OCI-LY7 (cell line): ENCODE measurements at regions not wholly inside any gene's neighbourhood (a gene's known extent, or its start where the extent isn't known, plus 50 kb on each side); places are given as distances from the start of the nearest gene placed in this dataset.

Source experiments
- BruUV-seq: library from RNA; stranded (reverse); fragments of 400-500 nt; replicated peaks from 2 replicates; lab custom pipeline; 2021; lab: Mats Ljungman, UMichigan
- CTCF ChIA-PET: fragments of 300-600 bp; sonication (Branson Sonifier 250); formaldehyde crosslinking; loops from one replicate; lab custom pipeline; 2022; ENCODE audit warnings: antibody characterized with exemption; ENCODE audit not compliant: unreplicated experiment; lab: Charles Lee
- POLR2A ChIA-PET: fragments of 300-600 bp; sonication (Branson Sonifier 250); formaldehyde crosslinking; loops from one replicate; lab custom pipeline; 2022; ENCODE audit warnings: antibody characterized with exemption; lab: Charles Lee
- DNase-seq: peaks from one replicate; pipeline ENCODE4 v3.0.0-alpha.2; 2015; ENCODE audit warnings: low spot score
- H2AFZ ChIP-seq: fragments of 200-600 bp; sonication (generic), shearing (Covaris generic); 2 replicates; pipeline ENCODE4 v1.6.1; 2014; ENCODE audit warnings: mild to moderate bottlenecking, antibody characterized with exemption, low read length, moderate library complexity
- H3K27ac ChIP-seq: fragments of 200-600 bp; sonication (generic); 2 replicates; pipeline ENCODE4 v1.5.1; 2014; ENCODE audit warnings: mixed run types, low read depth, mild to moderate bottlenecking, moderate library complexity, low read length, inconsistent platforms; ENCODE audit not compliant: poor library complexity, severe bottlenecking
- H3K36me3 ChIP-seq: fragments of 200-600 bp; sonication (generic); 2 replicates; pipeline ENCODE4 v1.6.1; 2014; ENCODE audit warnings: mild to moderate bottlenecking, antibody characterized with exemption, low read length, moderate library complexity, mixed read lengths; ENCODE audit not compliant: insufficient read depth
- H3K4me1 ChIP-seq: fragments of 200-600 bp; sonication (generic); 2 replicates; pipeline ENCODE4 v1.5.1; 2014; ENCODE audit warnings: mild to moderate bottlenecking, low read length; ENCODE audit not compliant: insufficient read depth, poor library complexity, severe bottlenecking
- H3K4me2 ChIP-seq: fragments of 200-600 bp; sonication (generic); 2 replicates; pipeline ENCODE4 v1.6.1; 2014; ENCODE audit warnings: mild to moderate bottlenecking, low read length
- H3K4me3 ChIP-seq: fragments of 200-600 bp; sonication (generic); 2 replicates; pipeline ENCODE4 v1.5.1; 2014; ENCODE audit warnings: mild to moderate bottlenecking, low read depth, low read length; ENCODE audit not compliant: poor library complexity, severe bottlenecking
- H3K79me2 ChIP-seq: fragments of 200-600 bp; sonication (generic); 2 replicates; pipeline ENCODE4 v1.6.1; 2016; ENCODE audit warnings: low read depth, mild to moderate bottlenecking, low read length, moderate library complexity, mixed read lengths; ENCODE audit not compliant: insufficient read depth
- H3K9me2 ChIP-seq: fragments of 200-600 bp; sonication (generic); 2 replicates; pipeline ENCODE4 v1.6.1; 2016; ENCODE audit warnings: mild to moderate bottlenecking, low read length, mixed read lengths; ENCODE audit not compliant: insufficient read depth
- H3K9me3 ChIP-seq: fragments of 200-600 bp; sonication (generic); 2 replicates; pipeline ENCODE4 v1.6.1; 2014; ENCODE audit warnings: mild to moderate bottlenecking, mixed run types, low read length, mixed read lengths
- H4K20me1 ChIP-seq: fragments of 200-600 bp; sonication (generic); 2 replicates; pipeline ENCODE4 v1.6.1; 2014; ENCODE audit warnings: mild to moderate bottlenecking, antibody characterized with exemption, low read length, moderate library complexity, mixed read lengths; ENCODE audit not compliant: insufficient read depth
- EZH2phosphoT487 ChIP-seq: fragments of 200-600 bp; sonication (generic); IDR thresholded peaks from 2 replicates; pipeline ENCODE4 v1.6.1; 2018; ENCODE audit warnings: low read depth, borderline replicate concordance, mild to moderate bottlenecking, mixed run types, antibody characterized with exemption, low read length, moderate library complexity, mixed read lengths
- intact Hi-C: fragments of 100-400 bp; cut with micrococcal nuclease; formaldehyde crosslinking; loops from one replicate; pipeline ENCODE4 v1.10.0; 2022; ENCODE audit not compliant: unreplicated experiment
- TF ChIP-seq, protein P1 (sequence below): fragments of 200-600 bp; sonication (generic); conservative IDR thresholded peaks from 2 replicates; pipeline ENCODE4 v1.5.1; 2014; ENCODE audit warnings: mild to moderate bottlenecking, antibody characterized with exemption, low read length, moderate library complexity, mixed read lengths

DNA sequence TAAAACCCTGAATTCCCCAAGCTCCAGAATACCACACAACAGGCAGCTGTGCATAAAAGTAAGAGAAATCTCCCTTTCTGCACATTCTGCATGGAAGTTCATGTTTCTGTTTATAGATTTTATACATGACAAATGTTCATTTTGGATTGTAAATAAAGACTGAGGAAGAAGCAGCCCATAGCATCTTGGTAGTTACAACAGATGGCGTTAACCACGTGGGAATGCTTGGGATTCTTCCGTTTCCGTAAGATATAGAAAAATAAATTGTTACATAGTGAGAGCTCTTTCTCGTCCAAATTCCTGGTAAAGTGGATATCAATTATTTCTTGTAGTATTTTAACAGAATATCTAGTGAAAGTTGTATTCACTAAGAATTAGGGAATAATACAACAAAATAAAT lies 1016.5 kb downstream of the GRM8 start:
- Histone ChIP-seq H3K36me3 (no peaks in the 10 kb centered on the region), H3K27ac (no peak overlapping the region), H3K4me3 (no peak overlapping the region), H3K4me2 (no peak overlapping the region), H3K79me2 (no peaks in the 10 kb centered on the region), H2AFZ (no peak overlapping the region), H3K9me3 (no peaks in the 10 kb centered on the region), H3K9me2 (no peaks in the 10 kb centered on the region), H4K20me1 (no peaks in the 10 kb centered on the region), H3K4me1 (no peaks in the 10 kb centered on the region)
- no peak for DNase-seq
- POLR2A ChIA-PET: interaction anchor here (1.0 kb wide), 1 partner anchor 11 kb away, joined by 3 read pairs; no protein-coding TSS in a partner anchor
- no TSS peak for BruUV-seq
- TF ChIP-seq, protein P1, sequence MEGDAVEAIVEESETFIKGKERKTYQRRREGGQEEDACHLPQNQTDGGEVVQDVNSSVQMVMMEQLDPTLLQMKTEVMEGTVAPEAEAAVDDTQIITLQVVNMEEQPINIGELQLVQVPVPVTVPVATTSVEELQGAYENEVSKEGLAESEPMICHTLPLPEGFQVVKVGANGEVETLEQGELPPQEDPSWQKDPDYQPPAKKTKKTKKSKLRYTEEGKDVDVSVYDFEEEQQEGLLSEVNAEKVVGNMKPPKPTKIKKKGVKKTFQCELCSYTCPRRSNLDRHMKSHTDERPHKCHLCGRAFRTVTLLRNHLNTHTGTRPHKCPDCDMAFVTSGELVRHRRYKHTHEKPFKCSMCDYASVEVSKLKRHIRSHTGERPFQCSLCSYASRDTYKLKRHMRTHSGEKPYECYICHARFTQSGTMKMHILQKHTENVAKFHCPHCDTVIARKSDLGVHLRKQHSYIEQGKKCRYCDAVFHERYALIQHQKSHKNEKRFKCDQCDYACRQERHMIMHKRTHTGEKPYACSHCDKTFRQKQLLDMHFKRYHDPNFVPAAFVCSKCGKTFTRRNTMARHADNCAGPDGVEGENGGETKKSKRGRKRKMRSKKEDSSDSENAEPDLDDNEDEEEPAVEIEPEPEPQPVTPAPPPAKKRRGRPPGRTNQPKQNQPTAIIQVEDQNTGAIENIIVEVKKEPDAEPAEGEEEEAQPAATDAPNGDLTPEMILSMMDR: no peak
- CTCF ChIA-PET: no interaction called here
- intact Hi-C loops: no loop called here

GRCh38 chr7:126228356-126229061 lies 1024.2 kb downstream of the GRM8 start:
- TF ChIP-seq EZH2phosphoT487: no peak
- TF ChIP-seq, protein P1: no peak
- CTCF ChIA-PET: no interaction called here

DNA sequence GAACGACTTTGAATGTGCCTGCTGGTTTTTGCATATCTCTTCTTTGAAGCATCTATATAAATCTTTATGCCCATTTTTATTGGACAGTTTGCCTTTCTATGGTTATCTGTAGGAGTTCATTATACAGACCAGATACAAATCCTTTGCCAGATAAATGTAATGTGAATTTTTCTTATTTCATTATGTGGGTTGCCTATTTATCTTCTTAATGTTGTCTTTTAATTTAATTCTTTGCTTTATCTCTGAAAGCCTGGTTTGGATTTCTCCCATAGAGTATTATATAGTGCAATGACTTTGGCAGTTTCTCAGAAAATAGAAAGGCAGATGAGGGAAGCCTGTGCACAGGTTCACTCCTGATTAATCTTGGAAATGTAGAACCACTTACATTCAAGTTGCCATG lies 1025.1 kb downstream of the GRM8 start:
- ChIA-PET CTCF (no interaction called here), POLR2A (interaction anchor here (0.6 kb wide), 1 partner anchor 1825 kb away, joined by 3 read pairs; no protein-coding TSS in a partner anchor)
- Histone ChIP-seq H2AFZ (no peak overlapping the region), H3K79me2 (no peaks in the 10 kb centered on the region), H3K4me1 (no peaks in the 10 kb centered on the region), H4K20me1 (no peaks in the 10 kb centered on the region), H3K36me3 (no peaks in the 10 kb centered on the region), H3K9me2 (no peaks in the 10 kb centered on the region), H3K4me2 (no peak overlapping the region), H3K4me3 (no peak overlapping the region), H3K27ac (no peak overlapping the region), H3K9me3 (no peaks in the 10 kb centered on the region)
- DNase-seq: no peak
- no TSS peak for BruUV-seq
- intact Hi-C loops: no loop called here
- TF ChIP-seq, protein P1: no peak
- TF ChIP-seq EZH2phosphoT487: no peak

More at GRCh38 chr7:126228356-126229061, 1024.2 kb downstream of the GRM8 start:
- Histone ChIP-seq H3K4me3 (no peak overlapping the region), H2AFZ (no peak overlapping the region), H3K79me2 (no peaks in the 10 kb centered on the region), H3K9me2 (no peaks in the 10 kb centered on the region), H3K36me3 (no peaks in the 10 kb centered on the region), H4K20me1 (no peaks in the 10 kb centered on the region), H3K4me2 (no peak overlapping the region), H3K9me3 (no peaks in the 10 kb centered on the region), H3K27ac (no peak overlapping the region), H3K4me1 (no peaks in the 10 kb centered on the region)
- BruUV-seq: no TSS peak
- POLR2A ChIA-PET: interaction anchor here (0.6 to 0.7 kb wide), 2 partner anchors 100 to 1826 kb away, joined by 3 read pairs; no protein-coding TSS in a partner anchor
- intact Hi-C loops: no loop called here
- DNase-seq: no peak
